ENCODE measurements at regions not wholly inside any gene's neighbourhood (a gene's known extent, or its start where the extent isn't known, plus 50 kb on each side); places are given as distances from the start of the nearest gene placed in this dataset.

- TF ChIP-seq GATA2 (IDR thresholded peaks at IDR 0.05; ENCODE audit: low read depth, low read length) (no peak), GATA3 (IDR thresholded peaks at IDR 0.05; ENCODE audit: low read depth, low read length) (no peak)
Observed at GRCh38 chr3:5846261-5846660, 658.8 kb downstream of the EDEM1 start.
